Upper lobe of right lung (tissue), 1 donor: ENCODE measurements at regions not wholly inside any gene's neighbourhood (a gene's known extent, or its start where the extent isn't known, plus 50 kb on each side); places are given as distances from the start of the nearest gene placed in this dataset.

Source experiments
- ATAC-seq: fragments of 200-7000 bp; cut with Tn5 transposase; one replicate; pipeline ENCODE4 v1.9.1; 2020; ENCODE audit warnings: mild to moderate bottlenecking, moderate library complexity
- DNase-seq: peaks from one replicate; pipeline ENCODE4 v3.0.0-alpha.2; 2020
- H3K27ac ChIP-seq: fragments of 200-600 bp; one replicate; pipeline ENCODE4 v1.8.0; 2022
- H3K27me3 ChIP-seq: fragments of 200-600 bp; one replicate; pipeline ENCODE4 v1.8.0; 2022; ENCODE audit warnings: mild to moderate bottlenecking
- H3K36me3 ChIP-seq: fragments of 200-600 bp; one replicate; pipeline ENCODE4 v1.8.0; 2022
- H3K4me1 ChIP-seq: fragments of 200-600 bp; one replicate; pipeline ENCODE4 v1.8.0; 2022
- H3K4me3 ChIP-seq: fragments of 200-600 bp; one replicate; pipeline ENCODE4 v1.8.0; 2022; ENCODE audit warnings: mild to moderate bottlenecking
- H3K9me3 ChIP-seq: fragments of 200-600 bp; one replicate; pipeline ENCODE4 v1.8.0; 2022
- CTCF ChIP-seq: fragments of 200-600 bp; IDR thresholded peaks from one replicate; pipeline ENCODE4 v1.8.0; 2022; ENCODE audit warnings: antibody characterized with exemption
- intact Hi-C: fragments of 100-400 bp; cut with DNase I; formaldehyde crosslinking; loops from one replicate; pipeline ENCODE4 v1.11.0; 2022
- donor health status: DM: no; HTN: yes; CAD: no; lungs with severe emphysema.

- intact Hi-C loops: no loop called here
- H3K9me3 ChIP-seq: no peaks in the 10 kb centered on the region
- no peak overlapping the region for H3K4me3 ChIP-seq
- H3K4me1 ChIP-seq: peaks cover 7% of the 10 kb centered on the region
- no peak overlapping the region for H3K27ac ChIP-seq
- TF ChIP-seq CTCF: no peak
- no peak for DNase-seq
- no peaks in the 10 kb centered on the region for H3K27me3 ChIP-seq
- ATAC-seq: peak; percentile 4
- no peaks in the 10 kb centered on the region for H3K36me3 ChIP-seq
Observed at GRCh38 chr10:44860811-44861736, 50.1 kb upstream of the TMEM72 start.
